ENCODE measurements at regions not wholly inside any gene's neighbourhood (a gene's known extent, or its start where the extent isn't known, plus 50 kb on each side); places are given as distances from the start of the nearest gene placed in this dataset.

DNA sequence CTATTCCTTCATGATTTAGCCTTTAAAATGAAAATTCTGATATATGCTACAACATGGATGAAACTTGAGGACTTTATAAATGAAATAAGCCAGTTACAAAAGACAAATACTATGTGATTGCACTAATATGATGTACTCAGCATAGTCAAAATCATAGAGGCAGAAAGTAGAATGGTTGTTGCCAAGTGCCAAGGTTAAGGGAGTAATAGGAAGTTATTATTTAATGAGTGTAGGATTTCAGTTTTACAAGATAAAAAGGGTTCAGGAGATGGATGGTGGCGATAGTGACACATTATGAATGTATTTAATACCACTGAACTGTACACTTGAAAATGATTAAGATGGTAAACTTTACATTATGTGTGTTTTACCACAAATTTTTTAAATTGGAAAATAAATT, 73.1 kb upstream of the FMN2 start:
- no peak for DNase-seq (ENCODE audit: extremely low read depth, insufficient read length)
- no peaks in the 10 kb centered on the region for H3K27me3 ChIP-seq (replicated peaks; ENCODE audit: control insufficient read depth, insufficient read depth, low read length)
- no peaks in the 10 kb centered on the region for H3K36me3 ChIP-seq (ENCODE audit: control insufficient read depth, insufficient read depth, low read length)
- no peak overlapping the region for H3K4me3 ChIP-seq (replicated peaks; ENCODE audit: low read depth, low read length)
- TF ChIP-seq, protein P1, sequence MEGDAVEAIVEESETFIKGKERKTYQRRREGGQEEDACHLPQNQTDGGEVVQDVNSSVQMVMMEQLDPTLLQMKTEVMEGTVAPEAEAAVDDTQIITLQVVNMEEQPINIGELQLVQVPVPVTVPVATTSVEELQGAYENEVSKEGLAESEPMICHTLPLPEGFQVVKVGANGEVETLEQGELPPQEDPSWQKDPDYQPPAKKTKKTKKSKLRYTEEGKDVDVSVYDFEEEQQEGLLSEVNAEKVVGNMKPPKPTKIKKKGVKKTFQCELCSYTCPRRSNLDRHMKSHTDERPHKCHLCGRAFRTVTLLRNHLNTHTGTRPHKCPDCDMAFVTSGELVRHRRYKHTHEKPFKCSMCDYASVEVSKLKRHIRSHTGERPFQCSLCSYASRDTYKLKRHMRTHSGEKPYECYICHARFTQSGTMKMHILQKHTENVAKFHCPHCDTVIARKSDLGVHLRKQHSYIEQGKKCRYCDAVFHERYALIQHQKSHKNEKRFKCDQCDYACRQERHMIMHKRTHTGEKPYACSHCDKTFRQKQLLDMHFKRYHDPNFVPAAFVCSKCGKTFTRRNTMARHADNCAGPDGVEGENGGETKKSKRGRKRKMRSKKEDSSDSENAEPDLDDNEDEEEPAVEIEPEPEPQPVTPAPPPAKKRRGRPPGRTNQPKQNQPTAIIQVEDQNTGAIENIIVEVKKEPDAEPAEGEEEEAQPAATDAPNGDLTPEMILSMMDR (IDR thresholded peaks at IDR 0.05; ENCODE audit: insufficient read depth, low read length, poor library complexity, severe bottlenecking): no peak

DNA sequence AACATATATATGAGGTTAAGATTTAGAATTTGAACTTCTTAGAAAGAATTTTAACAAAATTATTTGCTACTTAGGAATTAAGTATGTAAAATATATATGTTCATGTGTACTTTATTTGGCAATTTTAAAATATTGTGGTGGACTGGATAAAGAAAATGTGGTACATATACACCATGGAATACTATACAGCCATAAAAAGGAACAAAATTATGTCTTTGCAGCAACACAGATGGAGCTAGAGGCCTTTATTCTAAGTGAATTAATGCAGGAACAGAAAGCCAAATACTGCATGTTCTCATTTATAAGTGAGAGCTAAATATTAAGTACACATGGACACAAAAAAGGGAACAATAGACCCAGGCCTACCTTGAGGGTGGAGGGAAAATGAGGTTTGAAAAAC, 72.2 kb upstream of the FMN2 start:
- Histone ChIP-seq H3K4me3 (replicated peaks; ENCODE audit: low read depth, low read length) (no peak overlapping the region), H3K27me3 (replicated peaks; ENCODE audit: control insufficient read depth, insufficient read depth, low read length) (no peaks in the 10 kb centered on the region), H3K36me3 (ENCODE audit: control insufficient read depth, insufficient read depth, low read length) (no peaks in the 10 kb centered on the region)
- no peak for DNase-seq (ENCODE audit: extremely low read depth, insufficient read length)
- TF ChIP-seq, protein P1 (IDR thresholded peaks at IDR 0.05; ENCODE audit: insufficient read depth, low read length, poor library complexity, severe bottlenecking): no peak

DNA sequence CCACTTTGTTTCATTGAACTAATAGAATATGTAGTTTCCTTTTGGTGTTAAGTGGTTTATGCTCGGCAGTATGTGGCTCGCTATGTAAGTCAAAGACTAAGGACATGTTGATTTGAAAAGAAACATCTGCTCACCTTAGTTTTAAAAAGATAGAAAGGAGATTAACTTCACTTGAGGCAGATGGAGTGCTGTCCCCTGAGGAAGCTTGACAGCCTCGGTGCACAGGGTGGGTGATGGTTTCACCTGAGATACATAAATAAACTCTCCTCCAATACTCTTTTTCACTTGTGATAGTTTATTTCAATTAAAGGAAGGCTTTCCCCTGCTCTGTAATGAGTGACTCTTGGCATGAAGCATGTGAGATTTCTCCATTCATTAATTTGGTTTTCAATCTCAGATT, 70.8 kb upstream of the FMN2 start:
- Histone ChIP-seq H3K4me3 (replicated peaks; ENCODE audit: low read depth, low read length) (no peak overlapping the region), H3K27me3 (replicated peaks; ENCODE audit: control insufficient read depth, insufficient read depth, low read length) (no peaks in the 10 kb centered on the region), H3K36me3 (ENCODE audit: control insufficient read depth, insufficient read depth, low read length) (no peaks in the 10 kb centered on the region)
- TF ChIP-seq, protein P1 (IDR thresholded peaks at IDR 0.05; ENCODE audit: insufficient read depth, low read length, poor library complexity, severe bottlenecking): no peak
- DNase-seq (ENCODE audit: extremely low read depth, insufficient read length): no peak

DNA sequence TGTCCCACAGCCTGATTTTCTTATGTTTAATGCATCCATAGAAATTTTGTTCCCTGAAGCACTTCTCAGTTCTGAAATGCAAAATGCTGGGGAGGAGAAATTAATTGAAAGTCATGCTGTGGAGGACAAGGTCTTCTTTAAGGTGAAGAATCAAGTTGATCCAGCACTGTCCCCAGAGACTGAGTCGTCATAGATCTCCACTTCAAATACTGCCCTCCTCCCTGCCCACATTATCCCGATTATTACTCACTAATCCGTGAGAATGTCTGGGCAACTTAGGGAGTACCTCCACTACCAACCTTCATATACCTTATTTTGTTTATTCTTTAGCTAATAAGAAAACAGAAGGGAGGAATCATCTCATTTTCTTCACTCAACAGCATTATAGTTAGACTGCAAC, 70.0 kb upstream of the FMN2 start:
- TF ChIP-seq, protein P1 (IDR thresholded peaks at IDR 0.05; ENCODE audit: insufficient read depth, low read length, poor library complexity, severe bottlenecking): no peak
- Histone ChIP-seq H3K36me3 (ENCODE audit: control insufficient read depth, insufficient read depth, low read length) (no peaks in the 10 kb centered on the region), H3K4me3 (replicated peaks; ENCODE audit: low read depth, low read length) (no peak overlapping the region), H3K27me3 (replicated peaks; ENCODE audit: control insufficient read depth, insufficient read depth, low read length) (no peaks in the 10 kb centered on the region)
- DNase-seq (ENCODE audit: extremely low read depth, insufficient read length): no peak

DNA sequence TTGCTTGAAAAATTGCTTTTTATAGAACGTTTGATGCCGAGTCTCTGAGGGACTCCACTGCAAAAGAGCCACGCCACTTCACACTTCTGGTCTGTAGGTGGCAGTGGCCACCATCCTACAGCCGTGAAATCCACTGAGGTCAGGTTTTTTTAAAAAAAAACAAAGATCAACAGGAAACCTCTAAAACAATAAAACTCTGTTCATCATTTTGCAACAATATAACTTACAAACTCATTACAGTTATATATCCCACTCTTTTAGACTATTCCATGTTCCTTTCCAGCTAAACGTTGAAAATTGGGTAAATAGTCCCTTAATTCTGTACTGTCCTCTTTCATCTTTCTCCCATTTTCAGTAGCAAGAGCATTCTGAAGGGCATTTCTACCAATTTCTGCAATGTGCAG, 64.6 kb upstream of the FMN2 start:
- TF ChIP-seq, protein P1 (IDR thresholded peaks at IDR 0.05; ENCODE audit: insufficient read depth, low read length, poor library complexity, severe bottlenecking): peak; percentile 71
- H3K36me3 ChIP-seq (ENCODE audit: control insufficient read depth, insufficient read depth, low read length): no peaks in the 10 kb centered on the region
- no peak for DNase-seq (ENCODE audit: extremely low read depth, insufficient read length)
- H3K27me3 ChIP-seq (replicated peaks; ENCODE audit: control insufficient read depth, insufficient read depth, low read length): no peaks in the 10 kb centered on the region
- H3K4me3 ChIP-seq (replicated peaks; ENCODE audit: low read depth, low read length): no peak overlapping the region

DNA sequence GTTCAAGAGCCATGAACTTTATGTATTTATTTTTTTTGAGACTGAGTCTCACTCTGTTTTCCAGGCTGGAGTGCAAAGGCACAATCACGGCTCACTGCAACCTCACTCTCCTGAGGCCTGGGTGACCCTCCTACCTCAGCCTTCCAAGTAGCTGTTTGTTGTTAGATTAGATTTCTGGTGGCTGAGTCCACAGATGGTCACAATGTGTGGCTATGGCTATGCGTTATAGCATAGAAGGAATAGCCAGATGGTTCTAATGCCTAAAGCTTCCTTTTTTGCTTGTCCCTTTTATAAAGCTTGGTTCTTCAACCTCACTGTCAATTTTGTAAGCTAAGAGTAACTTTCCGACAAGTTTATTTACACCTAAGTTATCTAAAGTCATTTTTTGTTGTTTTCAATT, 62.3 kb upstream of the FMN2 start:
- Histone ChIP-seq H3K27me3 (replicated peaks; ENCODE audit: control insufficient read depth, insufficient read depth, low read length) (no peaks in the 10 kb centered on the region), H3K4me3 (replicated peaks; ENCODE audit: low read depth, low read length) (no peak overlapping the region), H3K36me3 (ENCODE audit: control insufficient read depth, insufficient read depth, low read length) (no peaks in the 10 kb centered on the region)
- TF ChIP-seq, protein P1 (IDR thresholded peaks at IDR 0.05; ENCODE audit: insufficient read depth, low read length, poor library complexity, severe bottlenecking): no peak
- no peak for DNase-seq (ENCODE audit: extremely low read depth, insufficient read length)
